HG02885 (cell line): ENCODE measurements at regions not wholly inside any gene's neighbourhood (a gene's known extent, or its start where the extent isn't known, plus 50 kb on each side); places are given as distances from the start of the nearest gene placed in this dataset.

Experiments used
- ATAC-seq: cut with Tn5 transposase; IDR thresholded peaks from one replicate; pipeline ENCODE4 v1.9.1; 2021; ENCODE audit warnings: mild to moderate bottlenecking; ENCODE audit not compliant: unreplicated experiment, poor library complexity

- no peak for ATAC-seq
These were observed 190.7 kb upstream of the LMNTD1 start for GRCh38 chr12:25743679-25744215.

- ATAC-seq: no peak
These were observed 191.2 kb upstream of the LMNTD1 start for GRCh38 chr12:25744313-25744712.

- ATAC-seq: no peak
These were observed 192.2 kb upstream of the LMNTD1 start for GRCh38 chr12:25745281-25745680.

GRCh38 chr12:25746131-25746530 is 193.0 kb upstream of the LMNTD1 start:
- ATAC-seq: no peak

GRCh38 chr12:25752710-25753309 is 199.7 kb upstream of the LMNTD1 start:
- no peak for ATAC-seq

- ATAC-seq: no peak
These were observed 202.3 kb upstream of the LMNTD1 start for GRCh38 chr12:25755136-25755970.

- ATAC-seq: no peak
These were observed 202.6 kb upstream of the RASSF8 start for GRCh38 chr12:25755971-25756260.

GRCh38 chr12:25757037-25757665 is 201.3 kb upstream of the RASSF8 start:
- no peak for ATAC-seq

- ATAC-seq: no peak
These were observed 198.7 kb upstream of the RASSF8 start for GRCh38 chr12:25759752-25760151.

- ATAC-seq: no peak
These were observed 197.1 kb upstream of the RASSF8 start for GRCh38 chr12:25761356-25761755.

- ATAC-seq: no peak
These were observed 194.1 kb upstream of the RASSF8 start for GRCh38 chr12:25764409-25764808.

GRCh38 chr12:25764892-25765291 is 193.6 kb upstream of the RASSF8 start:
- ATAC-seq: no peak

GRCh38 chr12:25767606-25768005 is 190.9 kb upstream of the RASSF8 start:
- no peak for ATAC-seq

- ATAC-seq: no peak
These were observed 190.3 kb upstream of the RASSF8 start for GRCh38 chr12:25768151-25768550.

- ATAC-seq: no peak
These were observed 189.2 kb upstream of the RASSF8 start for GRCh38 chr12:25769082-25769945.

- ATAC-seq: no peak
These were observed 187.4 kb upstream of the RASSF8 start for GRCh38 chr12:25771041-25771440.

GRCh38 chr12:25771476-25771875 is 187.0 kb upstream of the RASSF8 start:
- ATAC-seq: no peak

GRCh38 chr12:25775968-25776367 is 182.5 kb upstream of the RASSF8 start:
- ATAC-seq: no peak

GRCh38 chr12:25780771-25781170 is 177.7 kb upstream of the RASSF8 start:
- no peak for ATAC-seq

- no peak for ATAC-seq
These were observed 177.2 kb upstream of the RASSF8 start for GRCh38 chr12:25781232-25781631.
